ENCODE measurements at regions not wholly inside any gene's neighbourhood (a gene's known extent, or its start where the extent isn't known, plus 50 kb on each side); places are given as distances from the start of the nearest gene placed in this dataset.

DNA sequence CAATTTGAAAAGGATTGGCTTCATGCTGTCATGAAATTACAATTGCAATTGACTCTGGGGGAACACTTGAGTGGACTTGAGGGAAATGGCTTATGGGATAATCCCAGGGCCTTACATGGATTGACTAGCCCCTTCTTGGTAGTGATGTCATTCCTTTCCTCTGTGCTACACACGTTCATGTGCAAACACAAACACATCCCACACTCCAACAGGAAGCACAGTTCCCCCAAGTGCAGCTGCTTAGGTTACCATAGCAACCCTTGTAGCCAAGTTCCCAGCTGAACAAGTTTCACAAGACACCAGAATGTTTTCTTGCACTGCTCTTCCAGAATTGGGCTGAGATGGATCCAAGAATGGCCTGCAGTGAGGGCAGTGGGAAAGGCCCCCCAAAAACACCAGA lies 217.0 kb downstream of the ZNF621 start:
- DNase-seq (ENCODE audit: low read depth, low spot score) (no peak), ATAC-seq (no peak)
- ChIA-PET POLR2A (no interaction called here), CTCF (no interaction called here)
- TF ChIP-seq, protein P1, sequence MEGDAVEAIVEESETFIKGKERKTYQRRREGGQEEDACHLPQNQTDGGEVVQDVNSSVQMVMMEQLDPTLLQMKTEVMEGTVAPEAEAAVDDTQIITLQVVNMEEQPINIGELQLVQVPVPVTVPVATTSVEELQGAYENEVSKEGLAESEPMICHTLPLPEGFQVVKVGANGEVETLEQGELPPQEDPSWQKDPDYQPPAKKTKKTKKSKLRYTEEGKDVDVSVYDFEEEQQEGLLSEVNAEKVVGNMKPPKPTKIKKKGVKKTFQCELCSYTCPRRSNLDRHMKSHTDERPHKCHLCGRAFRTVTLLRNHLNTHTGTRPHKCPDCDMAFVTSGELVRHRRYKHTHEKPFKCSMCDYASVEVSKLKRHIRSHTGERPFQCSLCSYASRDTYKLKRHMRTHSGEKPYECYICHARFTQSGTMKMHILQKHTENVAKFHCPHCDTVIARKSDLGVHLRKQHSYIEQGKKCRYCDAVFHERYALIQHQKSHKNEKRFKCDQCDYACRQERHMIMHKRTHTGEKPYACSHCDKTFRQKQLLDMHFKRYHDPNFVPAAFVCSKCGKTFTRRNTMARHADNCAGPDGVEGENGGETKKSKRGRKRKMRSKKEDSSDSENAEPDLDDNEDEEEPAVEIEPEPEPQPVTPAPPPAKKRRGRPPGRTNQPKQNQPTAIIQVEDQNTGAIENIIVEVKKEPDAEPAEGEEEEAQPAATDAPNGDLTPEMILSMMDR (IDR thresholded peaks at IDR 0.05) = no peak
- no peak for TF ChIP-seq SIN3A (IDR thresholded peaks at IDR 0.05; ENCODE audit: borderline replicate concordance, insufficient read depth, low read depth, low read length)
- no peak for TF ChIP-seq POLR2AphosphoS5 (IDR thresholded peaks at IDR 0.05; ENCODE audit: low read depth, low read length)
- TF ChIP-seq, protein P2, sequence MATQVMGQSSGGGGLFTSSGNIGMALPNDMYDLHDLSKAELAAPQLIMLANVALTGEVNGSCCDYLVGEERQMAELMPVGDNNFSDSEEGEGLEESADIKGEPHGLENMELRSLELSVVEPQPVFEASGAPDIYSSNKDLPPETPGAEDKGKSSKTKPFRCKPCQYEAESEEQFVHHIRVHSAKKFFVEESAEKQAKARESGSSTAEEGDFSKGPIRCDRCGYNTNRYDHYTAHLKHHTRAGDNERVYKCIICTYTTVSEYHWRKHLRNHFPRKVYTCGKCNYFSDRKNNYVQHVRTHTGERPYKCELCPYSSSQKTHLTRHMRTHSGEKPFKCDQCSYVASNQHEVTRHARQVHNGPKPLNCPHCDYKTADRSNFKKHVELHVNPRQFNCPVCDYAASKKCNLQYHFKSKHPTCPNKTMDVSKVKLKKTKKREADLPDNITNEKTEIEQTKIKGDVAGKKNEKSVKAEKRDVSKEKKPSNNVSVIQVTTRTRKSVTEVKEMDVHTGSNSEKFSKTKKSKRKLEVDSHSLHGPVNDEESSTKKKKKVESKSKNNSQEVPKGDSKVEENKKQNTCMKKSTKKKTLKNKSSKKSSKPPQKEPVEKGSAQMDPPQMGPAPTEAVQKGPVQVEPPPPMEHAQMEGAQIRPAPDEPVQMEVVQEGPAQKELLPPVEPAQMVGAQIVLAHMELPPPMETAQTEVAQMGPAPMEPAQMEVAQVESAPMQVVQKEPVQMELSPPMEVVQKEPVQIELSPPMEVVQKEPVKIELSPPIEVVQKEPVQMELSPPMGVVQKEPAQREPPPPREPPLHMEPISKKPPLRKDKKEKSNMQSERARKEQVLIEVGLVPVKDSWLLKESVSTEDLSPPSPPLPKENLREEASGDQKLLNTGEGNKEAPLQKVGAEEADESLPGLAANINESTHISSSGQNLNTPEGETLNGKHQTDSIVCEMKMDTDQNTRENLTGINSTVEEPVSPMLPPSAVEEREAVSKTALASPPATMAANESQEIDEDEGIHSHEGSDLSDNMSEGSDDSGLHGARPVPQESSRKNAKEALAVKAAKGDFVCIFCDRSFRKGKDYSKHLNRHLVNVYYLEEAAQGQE (IDR thresholded peaks at IDR 0.05; ENCODE audit: insufficient read depth in 1 of 2, low read depth in 2 of 2, low read length in 1 of 2) = no peak
- TF ChIP-seq TCF7L2 (IDR thresholded peaks at IDR 0.05; ENCODE audit: low read depth, low read length) = no peak
- Histone ChIP-seq H3K4me1 (ENCODE audit: control insufficient read depth, insufficient read depth, low read length) (no peaks in the 10 kb centered on the region), H3K27me3 (ENCODE audit: control insufficient read depth, insufficient read depth, low read length) (no peaks in the 10 kb centered on the region), H3K9me3 (ENCODE audit: control insufficient read depth, insufficient read depth, low read depth, low read length) (no peaks in the 10 kb centered on the region), H3K4me3 (ENCODE audit: low read depth in 2 of 2, low read length in 2 of 2) (no peak overlapping the region), H3K27ac (ENCODE audit: low read length) (no peak overlapping the region), H3K36me3 (ENCODE audit: control insufficient read depth, insufficient read depth, low read length) (no peaks in the 10 kb centered on the region)
- no TSS peak for BruUV-seq (replicated peaks)
- in situ Hi-C loops (cut with HindIII; ENCODE audit: low pct_unique_long_range_greater_than_20kb, low sequenced_read_pairs) (no loop called here), intact Hi-C loops (cut with micrococcal nuclease; ENCODE audit: unreplicated experiment) (no loop called here)

DNA sequence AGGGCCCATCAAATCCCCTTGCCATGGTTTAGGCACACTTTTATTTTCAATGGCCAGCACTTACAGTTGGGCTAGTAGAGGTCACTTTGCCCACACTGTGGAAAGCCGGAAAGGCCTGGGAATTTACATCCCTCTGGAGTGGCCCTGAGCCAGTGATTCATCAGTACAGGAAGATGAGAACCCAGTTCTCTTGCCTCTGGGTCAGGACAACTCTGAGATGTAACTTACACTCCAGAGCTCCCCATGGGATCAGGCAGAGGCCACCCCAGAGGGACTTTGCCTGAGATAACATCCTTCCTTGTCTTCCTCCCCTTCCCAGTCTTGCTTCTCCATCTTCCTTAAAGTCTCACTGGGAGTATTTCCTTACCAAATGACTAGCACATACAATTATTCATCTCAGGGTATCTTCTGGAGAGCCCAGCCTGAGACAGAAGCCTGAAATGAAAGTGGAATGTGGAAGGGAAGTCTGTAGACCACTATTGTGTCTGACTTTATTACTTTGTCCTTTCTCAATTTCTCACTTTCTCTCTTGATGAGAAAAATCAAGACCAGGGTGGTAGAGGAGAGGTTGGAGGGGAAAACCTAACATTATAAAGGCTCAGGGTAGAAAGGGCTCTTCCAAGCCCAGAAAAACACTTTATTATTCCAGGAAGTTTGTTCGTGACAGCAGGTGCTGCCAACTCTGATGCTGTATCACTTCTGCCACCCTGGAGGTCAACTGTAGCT lies 220.8 kb downstream of the ZNF621 start:
- ATAC-seq = no peak
- in situ Hi-C loops (cut with HindIII; ENCODE audit: low pct_unique_long_range_greater_than_20kb, low sequenced_read_pairs) (no loop called here), intact Hi-C loops (cut with micrococcal nuclease; ENCODE audit: unreplicated experiment) (no loop called here)
- Histone ChIP-seq H3K4me3 (ENCODE audit: low read depth in 2 of 2, low read length in 2 of 2) (no peak overlapping the region), H3K27ac (ENCODE audit: low read length) (no peak overlapping the region), H3K9me3 (ENCODE audit: control insufficient read depth, insufficient read depth, low read depth, low read length) (no peaks in the 10 kb centered on the region), H3K4me1 (ENCODE audit: control insufficient read depth, insufficient read depth, low read length) (no peaks in the 10 kb centered on the region), H3K36me3 (ENCODE audit: control insufficient read depth, insufficient read depth, low read length) (no peaks in the 10 kb centered on the region), H3K27me3 (ENCODE audit: control insufficient read depth, insufficient read depth, low read length) (no peaks in the 10 kb centered on the region; the same call in 1 of the 2 replicates)
- no peak for DNase-seq (ENCODE audit: low read depth, low spot score)
- ChIA-PET CTCF (no interaction called here), POLR2A (no interaction called here)
- TF ChIP-seq SIN3A (IDR thresholded peaks at IDR 0.05; ENCODE audit: borderline replicate concordance, insufficient read depth, low read depth, low read length) (no peak), TCF7L2 (IDR thresholded peaks at IDR 0.05; ENCODE audit: low read depth, low read length) (no peak), POLR2AphosphoS5 (IDR thresholded peaks at IDR 0.05; ENCODE audit: low read depth, low read length) (no peak)
- TF ChIP-seq, protein P1 (IDR thresholded peaks at IDR 0.05) = no peak
- TF ChIP-seq, protein P2 (IDR thresholded peaks at IDR 0.05; ENCODE audit: insufficient read depth in 1 of 2, low read depth in 2 of 2, low read length in 1 of 2) = no peak
- no TSS peak for BruUV-seq (replicated peaks)
